Mesenchymal stem cell (in vitro differentiated cells and primary cell): ENCODE measurements at regions not wholly inside any gene's neighbourhood (a gene's known extent, or its start where the extent isn't known, plus 50 kb on each side); places are given as distances from the start of the nearest gene placed in this dataset.

ENCODE experiments used
- DNase-seq: peaks from one replicate; pipeline ENCODE4 v3.0.0-alpha.2; 2013
- H2AFZ ChIP-seq: one replicate; pipeline ENCODE4 v1.6.1; 2013; ENCODE audit warnings: low read depth, mild to moderate bottlenecking, control low read depth, inconsistent platforms, low read length, moderate library complexity
- H2AK5ac ChIP-seq: 2 replicates; pipeline ENCODE4 v1.6.1; 2013; ENCODE audit warnings: low read length, moderate library complexity, mild to moderate bottlenecking, inconsistent platforms; ENCODE audit not compliant: severe bottlenecking
- H2BK120ac ChIP-seq: one replicate; pipeline ENCODE4 v1.6.1; 2013; ENCODE audit warnings: low read depth, mild to moderate bottlenecking, inconsistent platforms, low read length, moderate library complexity
- H2BK12ac ChIP-seq, 2 experiments: one replicate each; pipeline ENCODE4 v1.6.1; 2013; ENCODE audit warnings: inconsistent platforms in 2 of 2, low read length in 2 of 2, mild to moderate bottlenecking in 2 of 2, moderate library complexity in 2 of 2, control low read depth in 1 of 2
- H2BK15ac ChIP-seq: one replicate; pipeline ENCODE4 v1.6.1; 2013; ENCODE audit warnings: mild to moderate bottlenecking, low read depth, inconsistent platforms; ENCODE audit not compliant: poor library complexity, severe bottlenecking
- H2BK5ac ChIP-seq: 2 replicates; pipeline ENCODE4 v1.6.1; 2013; ENCODE audit warnings: low read depth, mild to moderate bottlenecking, low read length, control low read depth, inconsistent platforms; ENCODE audit not compliant: poor library complexity, severe bottlenecking
- H3K14ac ChIP-seq, 2 experiments: one replicate each; pipeline ENCODE4 v1.6.1; 2013; ENCODE audit warnings: inconsistent platforms in 2 of 2, low read length in 2 of 2, control low read depth in 1 of 2, mild to moderate bottlenecking in 1 of 2, moderate library complexity in 1 of 2
- H3K18ac ChIP-seq, 2 experiments: one replicate each; pipeline ENCODE4 v1.6.1; 2013; ENCODE audit warnings: inconsistent platforms in 2 of 2, low read length in 2 of 2, control low read depth in 1 of 2, low read depth in 1 of 2, mild to moderate bottlenecking in 1 of 2
- H3K23ac ChIP-seq, 2 experiments: one replicate each; pipeline ENCODE4 v1.6.1; 2013; ENCODE audit warnings: inconsistent platforms in 2 of 2, low read length in 2 of 2, mild to moderate bottlenecking in 2 of 2, moderate library complexity in 2 of 2, control low read depth in 1 of 2
- H3K27ac ChIP-seq: 2 replicates; pipeline ENCODE4 v1.5.1; 2013; ENCODE audit warnings: mild to moderate bottlenecking, moderate library complexity, low read length, control low read depth, inconsistent platforms; ENCODE audit not compliant: poor library complexity, severe bottlenecking
- H3K27me3 ChIP-seq, 2 experiments: 2 replicates each; pipeline versions ENCODE4 v1.6.1 to v1.7.0; 2013; ENCODE audit warnings: low read length in 2 of 2, mild to moderate bottlenecking in 2 of 2, moderate library complexity in 2 of 2, control low read depth in 1 of 2, inconsistent platforms in 1 of 2; ENCODE audit not compliant: control insufficient read depth in 1 of 2, insufficient read depth in 1 of 2
- H3K36me3 ChIP-seq, 2 experiments: 2 replicates each; pipeline versions ENCODE4 v1.6.1 to v1.7.0; 2013; ENCODE audit warnings: low read length in 2 of 2, control low read depth in 1 of 2, inconsistent platforms in 1 of 2, low read depth in 1 of 2, mild to moderate bottlenecking in 1 of 2; ENCODE audit not compliant: insufficient read depth in 2 of 2, control insufficient read depth in 1 of 2
- H3K4ac ChIP-seq, 2 experiments: one replicate each; pipeline ENCODE4 v1.6.1; 2013; ENCODE audit warnings: inconsistent platforms in 2 of 2, low read length in 2 of 2, mild to moderate bottlenecking in 2 of 2, moderate library complexity in 2 of 2, control low read depth in 1 of 2, low read depth in 1 of 2
- H3K4me1 ChIP-seq: 2 replicates; pipeline ENCODE4 v1.6.1; 2013; ENCODE audit warnings: low read depth, low read length, control low read depth; ENCODE audit not compliant: control insufficient read depth, insufficient read depth
- H3K4me2 ChIP-seq: 2 replicates; pipeline ENCODE4 v1.6.1; 2013; ENCODE audit warnings: low read length, mild to moderate bottlenecking, inconsistent platforms; ENCODE audit not compliant: poor library complexity, severe bottlenecking
- H3K4me3 ChIP-seq, 2 experiments: 2 replicates each; pipeline versions ENCODE4 v1.5.1 to v1.7.0; 2013; ENCODE audit warnings: low read length in 2 of 2, mild to moderate bottlenecking in 2 of 2, control low read depth in 1 of 2, low read depth in 1 of 2; ENCODE audit not compliant: insufficient read depth in 1 of 2
- H3K79me1 ChIP-seq: replicated peaks from 2 replicates; pipeline ENCODE4 v1.6.1; 2013; ENCODE audit warnings: mild to moderate bottlenecking, control low read depth, low read length, inconsistent platforms; ENCODE audit not compliant: poor library complexity, severe bottlenecking
- H3K9ac ChIP-seq: 2 replicates; pipeline ENCODE4 v1.7.0; 2013; ENCODE audit warnings: mild to moderate bottlenecking, low read length, moderate library complexity
- H3K9me3 ChIP-seq: 2 replicates; pipeline ENCODE4 v1.7.0; 2013; ENCODE audit warnings: mild to moderate bottlenecking, low read length; ENCODE audit not compliant: control insufficient read depth
- H4K8ac ChIP-seq: one replicate; pipeline ENCODE4 v1.6.1; 2013; ENCODE audit warnings: inconsistent platforms, mild to moderate bottlenecking, low read length, moderate library complexity
- H4K91ac ChIP-seq: one replicate; pipeline ENCODE4 v1.6.1; 2013; ENCODE audit warnings: mild to moderate bottlenecking, low read length, inconsistent platforms
- WGBS: methylation state at CpG from one replicate; pipeline ENCODE4 v1.1.7; 2013; ENCODE audit warnings: mixed read lengths; 5-methylcytosine and 5-hydroxymethylcytosine counted together

- 68% methylated on average over 5 of the region's 5 CpGs for whole genome bisulfite sequencing
- no peak overlapping the region for H2BK120ac ChIP-seq
Observed at GRCh38 chr22:47380692-47381091, 618.2 kb downstream of the TBC1D22A start.

GRCh38 chr22:47379037-47379436 lies 616.6 kb downstream of the TBC1D22A start:
- Histone ChIP-seq H3K4me3 (no peak overlapping the region), H4K91ac (no peak overlapping the region), H2BK15ac (no peak overlapping the region), H3K4me2 (no peak overlapping the region), H3K36me3 (no peaks in the 10 kb centered on the region), H2AFZ (no peak overlapping the region), H2BK5ac (no peak overlapping the region), H3K4ac (no peak overlapping the region), H3K79me1 (no peaks in the 10 kb centered on the region), H2BK120ac (no peak overlapping the region), H3K27me3 (peaks cover 0 to 64% of the 10 kb centered on the region in 2 experiments), H3K9ac (no peak overlapping the region), H3K18ac (no peak overlapping the region), H2AK5ac (no peak overlapping the region), H3K27ac (no peak overlapping the region), H2BK12ac (no peak overlapping the region), H3K14ac (no peak overlapping the region), H3K9me3 (no peaks in the 10 kb centered on the region), H3K23ac (no peak overlapping the region), H4K8ac (no peak overlapping the region), H3K4me1 (no peaks in the 10 kb centered on the region)
- no peak for DNase-seq
- WGBS, result 88% methylated on average over 7 of the region's 37 CpGs

More at GRCh38 chr22:47380692-47381091, 618.2 kb downstream of the TBC1D22A start:
- Histone ChIP-seq H3K4ac (no peak overlapping the region), H4K91ac (no peak overlapping the region), H3K79me1 (no peaks in the 10 kb centered on the region), H3K4me1 (no peaks in the 10 kb centered on the region), H2BK5ac (no peak overlapping the region), H2AK5ac (no peak overlapping the region), H3K4me2 (no peak overlapping the region), H3K9me3 (no peaks in the 10 kb centered on the region), H3K23ac (no peak overlapping the region), H3K36me3 (no peaks in the 10 kb centered on the region), H3K4me3 (no peak overlapping the region), H2BK15ac (no peak overlapping the region), H3K27me3 (peaks cover 0 to 67% of the 10 kb centered on the region in 2 experiments), H2AFZ (no peak overlapping the region), H3K14ac (no peak overlapping the region), H4K8ac (no peak overlapping the region), H3K27ac (no peak overlapping the region), H3K9ac (no peak overlapping the region), H3K18ac (no peak overlapping the region), H2BK12ac (no peak overlapping the region)
- no peak for DNase-seq

- Histone ChIP-seq H3K27me3 (peaks cover 0 to 63% of the 10 kb centered on the region in 2 experiments), H2AFZ (no peak overlapping the region), H4K8ac (no peak overlapping the region), H3K14ac (no peak overlapping the region), H3K4me3 (no peak overlapping the region), H2BK12ac (no peak overlapping the region), H3K23ac (no peak overlapping the region), H2AK5ac (no peak overlapping the region), H3K4me1 (no peaks in the 10 kb centered on the region), H3K27ac (no peak overlapping the region), H4K91ac (no peak overlapping the region), H2BK15ac (no peak overlapping the region), H3K18ac (no peak overlapping the region), H3K4ac (no peak overlapping the region), H2BK5ac (no peak overlapping the region), H3K9me3 (no peaks in the 10 kb centered on the region), H3K4me2 (no peak overlapping the region), H3K79me1 (no peaks in the 10 kb centered on the region), H2BK120ac (no peak overlapping the region), H3K36me3 (no peaks in the 10 kb centered on the region), H3K9ac (no peak overlapping the region)
- no peak for DNase-seq
- WGBS, result 44% methylated on average over 5 of the region's 5 CpGs
Observed at GRCh38 chr22:47377926-47378560, 615.6 kb downstream of the TBC1D22A start.

GRCh38 chr22:47376901-47377505 lies 614.6 kb downstream of the TBC1D22A start:
- Histone ChIP-seq H2AFZ (no peak overlapping the region), H3K23ac (no peak overlapping the region), H2BK15ac (no peak overlapping the region), H2BK5ac (no peak overlapping the region), H3K9me3 (no peaks in the 10 kb centered on the region), H3K4me2 (no peak overlapping the region), H3K36me3 (no peaks in the 10 kb centered on the region), H3K4me3 (no peak overlapping the region), H3K27ac (no peak overlapping the region), H4K91ac (no peak overlapping the region), H3K4ac (no peak overlapping the region), H3K27me3 (peaks cover 0 to 68% of the 10 kb centered on the region in 2 experiments), H4K8ac (no peak overlapping the region), H2BK12ac (no peak overlapping the region), H3K14ac (no peak overlapping the region), H3K18ac (no peak overlapping the region), H3K4me1 (no peaks in the 10 kb centered on the region), H3K9ac (no peak overlapping the region), H2BK120ac (no peak overlapping the region), H3K79me1 (no peaks in the 10 kb centered on the region), H2AK5ac (no peak overlapping the region)
- 55% methylated on average over 9 of the region's 11 CpGs for WGBS
- DNase-seq, result no peak
